GM18870 (cell line): ENCODE measurements at regions not wholly inside any gene's neighbourhood (a gene's known extent, or its start where the extent isn't known, plus 50 kb on each side); places are given as distances from the start of the nearest gene placed in this dataset.
"Not testable (repeated sequence)": the region's sequence is repeated elsewhere in the genome, so short reads cannot be mapped to it uniquely, and the experiment has no call there.

Experiments
- ATAC-seq: cut with Tn5 transposase; IDR thresholded peaks from one replicate; pipeline ENCODE4 v1.9.1; 2021; ENCODE audit warnings: moderate library complexity; ENCODE audit not compliant: unreplicated experiment

DNA sequence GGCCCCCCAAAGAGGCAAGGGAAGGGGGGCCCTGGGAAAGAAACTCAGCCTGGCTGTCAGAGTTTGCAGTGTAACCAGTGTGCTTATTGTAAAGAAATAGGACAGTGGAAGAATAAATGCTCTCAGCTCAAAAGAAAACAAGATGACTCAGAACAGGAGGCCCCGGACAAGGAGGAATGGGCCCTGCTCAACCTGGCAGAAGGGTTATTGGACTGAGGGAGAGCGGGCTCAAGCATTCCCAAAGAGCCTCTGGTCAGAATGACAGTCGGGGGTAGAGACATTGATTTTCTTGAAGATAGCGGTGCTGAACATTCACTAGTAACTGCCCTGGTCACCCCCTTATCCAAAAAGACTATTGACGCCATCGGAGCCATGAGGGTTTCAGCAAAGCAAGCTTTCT, 100.4 kb upstream of the OSBPL11 start:
- no peak for ATAC-seq

DNA sequence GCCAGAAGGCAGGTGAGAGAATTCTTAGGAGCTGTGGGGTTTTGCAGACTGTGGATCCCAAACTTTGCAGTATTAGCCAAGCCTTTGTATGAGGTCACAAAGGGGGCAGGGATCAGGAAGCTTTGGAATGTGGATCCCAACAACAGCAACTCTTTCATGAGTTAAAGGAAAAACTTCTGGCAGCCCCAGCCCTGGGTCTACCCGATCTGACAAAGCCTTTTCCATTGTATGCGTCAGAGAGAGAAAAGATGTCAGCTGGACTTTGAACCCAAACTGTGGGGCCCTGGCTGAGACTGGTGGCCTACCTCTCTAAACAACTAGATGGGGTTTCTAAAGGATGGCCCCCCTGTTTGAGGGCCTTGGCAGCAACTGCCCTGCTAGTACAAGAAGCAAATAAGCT, 101.8 kb upstream of the OSBPL11 start:
- ATAC-seq = not testable (repeated sequence)

DNA sequence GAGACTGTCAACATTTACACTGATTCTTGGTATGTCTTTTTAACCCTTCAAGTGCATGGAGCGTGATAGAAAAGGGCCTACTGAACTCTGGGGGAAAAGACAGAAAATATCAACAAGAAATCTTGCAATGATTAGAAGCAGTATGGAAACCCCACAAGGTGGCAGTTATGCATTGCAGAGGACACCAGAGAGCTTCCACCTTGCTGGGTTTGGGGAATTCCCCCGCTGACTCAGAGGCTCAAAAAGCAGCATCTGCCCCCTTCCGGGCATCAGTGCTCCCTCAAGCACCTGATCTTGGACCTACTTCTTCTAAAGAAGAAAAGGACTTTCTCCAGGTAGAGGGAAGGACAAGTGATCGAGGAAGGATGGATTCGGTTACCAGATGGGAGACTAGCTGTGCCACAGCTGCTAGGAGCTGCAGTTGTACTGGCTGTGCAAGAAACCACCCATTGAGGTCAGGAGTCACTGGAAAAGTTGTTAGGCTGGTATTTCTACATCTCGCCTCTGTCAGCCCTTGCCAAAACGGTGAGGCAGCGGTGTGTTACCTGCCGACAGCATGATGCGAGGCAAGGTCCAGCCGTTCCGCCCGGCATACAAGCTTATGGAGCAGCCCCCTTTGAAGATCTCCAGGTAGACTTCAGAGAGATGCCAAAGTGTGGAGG, 102.8 kb upstream of the OSBPL11 start:
- not testable (repeated sequence) for ATAC-seq

DNA sequence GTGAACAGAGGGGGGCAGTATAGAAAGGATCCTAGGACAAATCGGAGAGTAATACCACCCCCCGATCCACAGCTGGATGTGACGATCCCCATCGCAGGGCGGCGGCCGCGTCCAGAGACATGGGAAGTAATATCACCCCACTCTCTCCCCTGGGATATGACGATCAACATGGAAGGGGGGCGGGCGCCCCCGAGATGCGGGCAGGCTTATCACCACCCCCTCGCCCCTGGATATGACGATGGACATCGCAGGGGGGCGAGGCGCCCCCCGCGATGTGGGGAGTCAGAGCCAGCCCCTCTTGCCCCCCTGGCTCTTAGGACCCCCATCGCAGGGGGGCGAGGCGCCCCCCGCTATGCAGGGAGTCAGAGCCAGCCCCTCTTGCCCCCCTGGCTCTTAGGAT, 120.4 kb upstream of the OSBPL11 start:
- no peak for ATAC-seq

DNA sequence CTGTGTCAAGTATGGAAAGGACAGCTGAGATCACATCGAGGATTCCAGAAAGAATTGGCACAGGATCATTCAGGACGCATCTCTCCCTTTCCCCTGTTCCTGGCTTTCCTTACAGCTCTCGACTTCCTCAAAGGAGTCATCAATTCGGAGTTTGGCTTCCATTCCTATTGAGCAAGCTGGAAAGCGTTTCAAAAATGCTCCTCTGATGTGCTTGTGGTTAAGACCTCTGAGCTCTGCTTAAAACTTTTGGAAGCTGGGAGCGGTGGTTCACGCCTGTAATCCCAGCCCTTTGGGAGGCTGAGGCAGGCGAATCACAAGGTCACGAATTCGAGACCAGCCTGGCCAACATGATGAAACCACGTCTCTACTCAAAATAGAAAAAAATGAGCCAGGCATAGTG, 136.9 kb upstream of the OSBPL11 start:
- ATAC-seq = not testable (repeated sequence)

DNA sequence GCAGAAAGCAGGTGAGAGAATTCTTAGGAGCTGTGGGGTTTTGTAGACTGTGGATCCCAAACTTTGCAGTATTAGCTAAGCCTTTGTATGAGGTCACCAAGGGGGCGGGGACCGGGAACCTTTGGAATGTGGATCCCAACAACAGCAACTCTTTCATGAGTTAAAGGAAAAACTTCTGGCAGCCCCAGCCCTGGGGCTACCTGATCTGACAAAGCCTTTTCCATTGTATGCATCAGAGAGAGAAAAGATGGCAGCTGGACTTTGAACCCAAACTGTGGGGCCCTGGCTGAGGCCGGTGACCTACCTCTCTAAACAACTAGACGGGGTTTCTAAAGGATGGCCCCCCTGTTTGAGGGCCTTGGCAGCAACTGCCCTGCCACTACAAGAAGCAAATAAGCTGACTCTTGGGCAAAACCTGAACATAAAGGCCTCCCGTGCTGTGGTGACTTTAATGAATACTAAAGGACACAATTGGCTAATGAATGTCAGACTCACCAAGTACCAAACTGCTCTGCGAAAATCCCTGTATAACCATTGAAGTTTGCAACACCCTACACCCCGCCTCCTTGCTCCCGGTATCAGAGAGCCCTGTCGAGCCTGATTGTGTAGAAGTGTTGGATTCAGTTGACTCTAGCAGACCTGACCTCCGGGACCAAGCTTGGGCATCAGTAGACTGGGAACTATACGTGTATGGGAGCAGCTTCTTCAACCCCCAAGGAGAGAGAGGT, 146.9 kb upstream of the OSBPL11 start:
- not testable (repeated sequence) for ATAC-seq

DNA sequence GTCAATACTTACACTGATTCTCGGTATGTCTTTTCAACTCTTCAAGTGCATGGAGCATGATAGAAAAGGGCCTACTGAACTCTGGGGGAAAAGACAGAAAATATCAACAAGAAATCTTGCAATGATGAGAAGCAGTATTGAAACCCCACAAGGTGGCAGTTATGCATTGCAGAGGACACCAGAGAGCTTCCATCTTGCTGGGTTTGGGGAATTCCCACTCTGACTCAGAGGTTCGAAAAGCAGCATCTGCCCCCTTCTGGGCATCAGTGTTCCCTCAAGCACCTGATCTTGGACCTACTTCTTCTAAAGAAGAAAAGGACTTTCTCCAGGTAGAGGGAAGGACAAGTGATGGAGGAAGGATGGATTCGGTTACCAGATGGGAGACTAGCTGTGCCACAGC, 147.5 kb upstream of the OSBPL11 start:
- ATAC-seq = not testable (repeated sequence)

DNA sequence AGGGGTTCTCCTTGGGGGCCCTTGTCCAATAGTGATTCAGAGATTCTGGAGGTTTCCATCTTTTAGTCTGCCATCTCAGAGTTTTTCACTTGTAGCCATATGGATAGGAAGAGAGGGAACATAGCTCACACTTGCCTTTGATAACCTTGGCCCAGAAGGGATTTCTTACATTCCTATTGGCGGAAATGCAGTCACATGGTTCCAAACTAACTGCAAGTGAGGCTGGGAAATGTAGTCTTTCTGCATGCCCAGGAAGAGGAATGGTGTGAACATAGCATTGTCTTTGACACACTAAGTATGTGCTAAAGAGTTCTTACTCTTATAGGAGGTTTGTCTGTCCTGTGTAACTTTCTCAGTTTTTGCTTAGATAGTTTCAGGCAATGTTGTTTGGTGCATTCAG, 161.8 kb upstream of the OSBPL11 start:
- not testable (repeated sequence) for ATAC-seq

DNA sequence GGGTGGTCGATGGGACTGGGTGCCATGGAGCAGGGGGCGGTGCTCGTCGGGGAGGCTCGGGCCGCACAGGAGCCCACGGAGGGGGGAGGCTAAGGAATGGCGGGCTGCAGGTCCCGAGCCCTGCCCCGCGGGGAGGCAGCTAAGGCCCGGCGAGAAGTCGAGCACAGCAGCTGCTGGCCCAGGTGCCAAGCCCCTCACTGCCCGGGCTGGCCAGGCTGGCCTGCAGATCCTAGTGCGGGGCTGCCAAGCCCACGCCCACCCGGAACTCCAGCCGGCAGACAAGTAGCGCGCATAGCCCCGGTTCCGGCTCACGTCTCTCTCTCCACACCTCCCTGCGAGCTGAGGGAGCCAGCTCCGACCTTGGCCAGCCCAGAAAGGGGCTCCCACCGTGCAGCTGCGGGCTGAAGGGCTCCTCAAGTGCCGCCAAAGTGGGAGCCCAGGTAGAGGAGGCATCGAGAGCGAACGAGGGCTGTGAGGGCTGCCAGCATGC, 163.4 kb upstream of the OSBPL11 start:
- ATAC-seq = not testable (repeated sequence)

DNA sequence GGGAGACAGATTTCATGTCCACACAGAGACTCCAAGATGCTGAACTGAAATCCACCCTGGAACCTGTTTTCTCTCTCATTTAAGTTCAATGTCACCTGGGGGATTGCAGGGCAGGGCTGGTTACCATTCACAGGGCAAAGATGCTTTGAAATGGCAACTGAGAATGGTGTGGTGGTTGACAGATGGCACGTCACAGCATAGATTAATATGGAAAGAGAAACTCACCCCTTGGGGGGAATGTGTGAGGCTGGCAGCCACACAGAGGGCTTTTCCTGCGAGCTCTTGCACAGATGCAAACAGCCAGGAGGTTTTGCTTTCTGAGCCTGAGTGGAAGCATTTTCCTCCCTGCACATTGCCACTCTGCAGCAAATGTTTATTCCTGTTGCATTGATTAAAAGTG, 167.3 kb upstream of the OSBPL11 start:
- ATAC-seq = not testable (repeated sequence)

DNA sequence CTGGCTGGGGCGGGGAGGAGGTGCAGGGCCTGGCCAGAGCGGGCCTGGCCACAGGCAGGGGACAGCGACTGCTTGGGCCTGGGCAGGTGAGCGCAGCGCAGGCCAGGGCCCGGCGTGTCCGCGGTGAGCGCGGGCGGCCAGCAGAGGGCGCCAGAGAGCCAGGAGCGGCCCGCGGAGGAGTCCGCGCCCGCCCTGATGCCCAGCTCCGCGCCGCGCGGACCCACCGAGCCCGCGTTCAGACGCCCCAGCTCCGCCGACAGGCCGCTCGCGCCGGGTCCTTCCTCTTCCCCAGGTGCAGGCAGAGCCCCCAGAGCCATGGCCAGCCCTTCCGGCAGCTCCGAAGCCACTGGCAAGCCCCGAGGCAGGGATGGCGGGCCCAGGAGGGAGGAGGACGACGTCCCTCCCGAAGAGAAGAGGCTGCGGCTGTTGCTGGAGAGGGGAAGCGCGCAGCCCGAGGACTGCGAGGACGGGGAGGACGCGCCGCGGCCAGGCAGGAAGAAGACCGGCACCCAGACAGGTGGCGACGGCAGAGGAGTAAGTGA, 171.1 kb upstream of the OSBPL11 start:
- not testable (repeated sequence) for ATAC-seq

DNA sequence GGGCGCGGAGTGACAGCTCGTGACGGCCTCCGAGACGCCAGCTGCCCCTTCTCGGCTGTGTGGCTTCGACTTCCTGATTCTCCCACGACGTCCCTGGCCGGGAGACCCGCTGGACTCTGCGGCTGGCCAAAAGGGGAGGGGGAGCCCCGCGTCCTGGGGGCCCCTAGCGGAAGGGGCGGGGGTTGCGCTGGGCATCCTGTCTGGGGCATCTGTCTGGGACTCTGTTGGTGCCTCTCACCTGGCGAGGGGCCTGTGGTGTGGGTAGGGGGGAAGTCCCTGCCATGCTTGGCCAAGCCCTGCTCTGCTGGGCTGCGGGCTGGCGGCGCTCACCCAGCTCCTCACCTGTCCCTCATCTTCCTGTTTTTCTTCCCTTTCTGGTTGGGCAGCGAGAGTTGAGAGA, 171.6 kb upstream of the OSBPL11 start:
- ATAC-seq = not testable (repeated sequence)

DNA sequence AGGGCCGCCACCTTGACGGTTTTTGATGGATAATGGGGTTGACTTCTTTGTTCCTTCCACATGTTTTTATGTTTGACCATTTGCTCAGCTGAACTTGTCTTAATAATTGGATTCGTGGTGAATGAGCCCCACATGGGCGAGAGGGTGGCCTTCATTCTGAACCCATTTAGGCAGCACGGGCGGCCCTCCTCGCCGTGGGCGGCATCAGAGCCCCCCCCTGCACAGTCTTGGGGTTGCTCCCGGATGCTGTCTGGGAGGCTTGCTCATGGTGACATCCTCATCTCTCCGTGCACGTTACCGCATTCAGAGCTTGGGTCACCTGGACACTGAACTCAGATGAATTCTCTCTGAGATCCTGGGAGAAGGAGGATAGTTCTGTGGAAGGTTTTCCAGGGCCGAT, 172.3 kb upstream of the OSBPL11 start:
- ATAC-seq = no peak

DNA sequence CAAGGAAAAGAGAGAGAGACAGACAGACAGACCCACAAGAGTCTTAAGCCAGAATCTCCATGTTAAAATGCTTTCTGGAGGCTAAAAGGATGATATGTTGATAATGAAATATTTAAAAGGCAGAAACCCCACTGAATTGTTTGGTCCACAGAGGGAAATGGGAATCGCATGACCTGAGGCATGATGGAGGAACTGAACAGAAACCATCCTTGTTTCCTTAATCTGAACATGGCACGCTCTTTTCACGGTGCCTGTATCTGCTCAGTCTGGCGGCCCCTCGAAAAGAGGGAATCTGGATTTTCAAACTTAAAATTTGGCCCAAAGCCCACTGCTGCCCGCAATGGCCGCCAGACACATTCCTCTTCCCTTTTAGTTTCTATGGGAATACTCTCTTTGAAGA, 173.5 kb upstream of the OSBPL11 start:
- ATAC-seq = not testable (repeated sequence)

DNA sequence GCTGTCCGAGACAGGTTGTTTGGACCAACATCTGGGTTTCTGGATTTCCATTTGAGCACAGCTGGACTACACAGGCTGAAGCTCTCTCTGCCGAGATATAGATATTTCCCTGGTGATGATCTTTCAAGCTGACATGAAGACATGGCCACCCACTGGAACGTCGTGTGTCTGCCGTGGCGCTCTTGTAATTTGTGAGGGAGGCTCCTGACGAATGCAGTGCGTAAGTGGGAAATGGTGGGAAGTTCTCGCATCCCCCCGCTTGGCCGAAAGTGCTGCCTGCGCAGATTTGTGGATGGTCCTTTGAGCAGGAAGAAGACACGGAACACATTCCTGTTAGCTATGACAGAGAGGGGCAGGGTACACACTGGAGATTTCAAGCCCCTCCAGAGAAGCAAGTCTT, 176.2 kb upstream of the OSBPL11 start:
- not testable (repeated sequence) for ATAC-seq

DNA sequence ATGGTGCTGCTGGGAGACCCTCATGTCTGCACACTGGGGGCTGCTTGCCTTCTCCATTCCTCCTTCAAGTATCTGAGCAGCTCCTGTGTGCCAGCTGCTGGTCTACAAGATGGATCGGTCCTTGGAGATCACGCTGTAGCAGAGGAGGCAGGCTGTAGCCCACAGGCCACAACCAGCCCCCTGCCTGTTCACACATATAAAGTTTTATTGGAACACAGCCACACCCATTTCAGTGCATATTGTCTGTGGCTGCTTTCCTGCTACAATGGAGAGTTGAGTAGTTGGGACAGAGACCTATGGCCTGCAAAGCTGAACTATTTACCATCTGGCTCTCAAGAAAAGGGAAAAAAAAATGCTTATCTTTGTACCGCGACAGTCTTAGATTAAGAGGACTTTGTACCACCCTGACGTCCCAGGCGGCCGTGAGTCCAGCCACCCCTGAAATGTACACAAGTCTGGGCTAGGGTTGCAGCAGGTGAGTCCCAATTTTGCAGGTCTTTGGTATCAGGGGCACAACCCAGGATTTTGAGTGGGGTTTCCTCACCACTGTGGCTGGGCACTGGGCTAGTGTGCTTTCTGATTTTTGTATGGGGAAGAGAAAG, 179.2 kb upstream of the OSBPL11 start:
- not testable (repeated sequence) for ATAC-seq

DNA sequence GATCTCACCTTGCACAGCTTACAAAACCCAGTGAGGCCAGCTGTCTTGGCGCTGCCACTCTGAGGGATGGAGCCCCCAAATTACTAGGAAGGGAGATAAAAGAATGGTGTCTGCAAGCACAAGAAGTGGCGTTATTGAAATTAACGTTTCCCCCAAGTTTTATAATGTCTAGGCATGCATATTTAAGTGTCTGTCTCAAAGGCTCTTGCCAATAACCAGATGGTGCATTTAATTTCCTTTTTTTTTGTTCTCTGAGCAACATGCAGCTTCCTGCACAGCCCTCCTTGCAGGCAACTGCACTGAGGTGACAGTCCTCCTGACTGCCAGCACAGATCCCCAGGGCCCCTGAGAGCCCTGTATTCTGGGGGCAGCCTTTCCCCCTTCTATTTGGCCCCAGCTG, 179.8 kb upstream of the OSBPL11 start:
- ATAC-seq = not testable (repeated sequence)

DNA sequence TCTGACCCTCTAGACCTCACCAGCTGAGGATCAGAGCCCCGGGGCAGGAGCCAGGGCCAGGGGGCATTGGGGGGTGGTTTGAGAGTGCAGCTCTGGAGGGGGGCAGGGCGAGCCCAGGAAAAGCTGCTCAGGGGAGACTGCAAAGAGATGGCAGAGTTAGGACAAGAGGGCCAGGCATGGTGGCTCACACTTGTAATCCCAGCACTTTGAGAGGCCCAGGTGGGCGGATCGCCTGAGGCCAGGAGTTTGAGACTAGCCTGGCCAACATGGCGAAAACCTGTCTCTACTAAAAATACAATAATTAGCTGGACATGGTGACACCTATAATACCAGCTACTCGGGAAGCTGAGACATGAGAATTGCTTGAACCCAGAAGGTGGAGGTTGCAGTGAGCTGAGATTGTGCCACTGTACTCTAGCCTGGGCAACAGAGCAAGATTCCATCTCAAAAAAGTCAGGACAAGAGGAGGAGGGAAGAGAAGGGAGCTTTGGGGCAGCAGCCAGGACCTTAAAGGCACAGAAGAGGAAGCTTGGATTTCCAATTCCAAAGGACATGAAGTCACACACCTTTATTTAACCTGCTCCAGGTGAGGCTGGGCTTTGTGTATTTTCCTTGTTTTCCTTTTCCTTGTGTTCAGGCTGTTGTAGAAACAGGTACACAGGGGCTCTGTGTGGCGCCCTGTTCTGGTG, 180.5 kb upstream of the OSBPL11 start:
- not testable (repeated sequence) for ATAC-seq

DNA sequence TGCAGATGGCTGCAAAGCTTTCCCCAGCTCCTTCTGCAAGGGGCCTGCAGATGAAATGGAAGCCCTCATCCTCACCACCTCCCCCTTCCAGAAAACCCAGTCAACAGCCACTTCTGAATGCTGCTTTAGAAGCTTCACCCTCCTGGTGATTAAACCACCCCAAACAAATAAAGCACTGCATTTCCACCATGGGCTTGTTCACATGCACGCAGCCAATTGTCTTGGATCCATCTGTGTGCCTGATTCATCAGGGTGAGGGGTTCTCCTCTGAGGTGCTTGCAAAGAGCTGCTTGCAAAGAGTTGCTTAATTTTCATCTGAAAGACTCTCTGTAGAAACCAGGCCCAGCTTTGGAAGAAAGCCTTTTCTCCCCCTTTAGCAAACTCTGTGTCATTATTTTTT, 184.0 kb upstream of the OSBPL11 start:
- not testable (repeated sequence) for ATAC-seq

DNA sequence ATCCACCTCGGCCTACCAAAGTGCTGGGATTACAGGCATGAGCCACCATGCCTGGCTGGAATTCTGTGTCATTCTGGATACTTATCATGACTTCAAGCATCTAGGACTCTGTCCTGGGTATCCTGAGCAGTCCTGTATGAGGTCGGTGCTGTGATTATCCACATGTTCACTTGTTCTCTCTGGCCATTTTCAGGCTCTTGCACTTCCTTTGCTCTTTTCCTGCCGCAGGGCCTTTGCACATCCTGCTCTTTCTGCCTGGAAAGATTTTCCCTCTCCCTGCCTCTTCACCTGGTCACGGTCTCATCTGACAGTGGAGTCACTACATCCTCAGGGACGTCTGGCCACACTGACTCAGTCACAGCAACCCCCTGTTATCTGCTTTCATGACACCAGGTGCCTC, 184.6 kb upstream of the OSBPL11 start:
- not testable (repeated sequence) for ATAC-seq

DNA sequence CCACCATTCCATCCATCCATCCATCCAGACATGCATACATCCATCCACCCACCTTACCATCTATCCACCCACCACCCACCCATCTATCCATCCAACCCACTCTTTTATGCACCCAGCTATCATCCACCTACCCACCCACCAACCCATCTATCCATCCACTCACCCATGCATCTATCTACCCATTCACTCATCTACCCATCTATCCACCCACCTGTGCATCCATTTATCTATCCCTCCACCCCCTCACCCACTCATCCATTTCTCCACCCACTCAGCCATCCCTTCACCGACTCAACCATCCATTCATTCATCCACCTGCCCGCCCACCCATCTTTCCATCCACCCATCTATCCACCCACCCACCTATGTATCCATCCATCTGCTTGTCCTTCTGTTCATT, 186.4 kb upstream of the OSBPL11 start:
- ATAC-seq = not testable (repeated sequence)
